ENCODE measurements at regions not wholly inside any gene's neighbourhood (a gene's known extent, or its start where the extent isn't known, plus 50 kb on each side); places are given as distances from the start of the nearest gene placed in this dataset.

- TF ChIP-seq CEBPZ (IDR thresholded peaks at IDR 0.05; ENCODE audit: low read length) (no peak), GMEB1 (CRISPR knock-in tag; IDR thresholded peaks at IDR 0.05; ENCODE audit: borderline replicate concordance) (no peak), SMC3 (IDR thresholded peaks at IDR 0.05; ENCODE audit: low read length) (no peak), FUBP1 (CRISPR knock-in tag; IDR thresholded peaks at IDR 0.05; ENCODE audit: borderline replicate concordance) (no peak), ZNF552 (CRISPR knock-in tag; IDR thresholded peaks at IDR 0.05; ENCODE audit: borderline replicate concordance) (no peak), SMYD3 (CRISPR knock-in tag; IDR thresholded peaks at IDR 0.05) (no peak), PAF1 (CRISPR knock-in tag; IDR thresholded peaks at IDR 0.05) (no peak), PHB2 (IDR thresholded peaks at IDR 0.05; ENCODE audit: partially characterized antibody) (no peak), ZSCAN20 (CRISPR knock-in tag; IDR thresholded peaks at IDR 0.05; ENCODE audit: borderline replicate concordance) (no peak), ZFP37 (CRISPR knock-in tag; IDR thresholded peaks at IDR 0.05; ENCODE audit: borderline replicate concordance) (no peak), FOXA1 (IDR thresholded peaks at IDR 0.05) (no peak), FOXA1 (CRISPR knock-in tag; IDR thresholded peaks at IDR 0.05) (no peak), TMF1 (CRISPR knock-in tag; IDR thresholded peaks at IDR 0.05; ENCODE audit: low read depth) (no peak), MAFK (conservative IDR thresholded peaks at IDR 0.05 in 1 of 2, IDR thresholded peaks at IDR 0.05 in 1 of 2; ENCODE audit: low read length in 2 of 2) (no peak), CENPBD1 (CRISPR knock-in tag; IDR thresholded peaks at IDR 0.05; ENCODE audit: borderline replicate concordance, low read depth) (no peak), AKNA (CRISPR knock-in tag; IDR thresholded peaks at IDR 0.05; ENCODE audit: borderline replicate concordance) (no peak)
Observed at GRCh38 chr2:128794285-128794684, 475.6 kb upstream of the HS6ST1 start (continued).
